HG03280 (cell line): ENCODE measurements at regions not wholly inside any gene's neighbourhood (a gene's known extent, or its start where the extent isn't known, plus 50 kb on each side); places are given as distances from the start of the nearest gene placed in this dataset.
"Not testable (repeated sequence)": the region's sequence is repeated elsewhere in the genome, so short reads cannot be mapped to it uniquely, and the experiment has no call there.

ENCODE experiments used
- ATAC-seq: cut with Tn5 transposase; IDR thresholded peaks from one replicate; pipeline ENCODE4 v1.9.1; 2021; ENCODE audit warnings: mild to moderate bottlenecking, moderate library complexity; ENCODE audit not compliant: unreplicated experiment

DNA sequence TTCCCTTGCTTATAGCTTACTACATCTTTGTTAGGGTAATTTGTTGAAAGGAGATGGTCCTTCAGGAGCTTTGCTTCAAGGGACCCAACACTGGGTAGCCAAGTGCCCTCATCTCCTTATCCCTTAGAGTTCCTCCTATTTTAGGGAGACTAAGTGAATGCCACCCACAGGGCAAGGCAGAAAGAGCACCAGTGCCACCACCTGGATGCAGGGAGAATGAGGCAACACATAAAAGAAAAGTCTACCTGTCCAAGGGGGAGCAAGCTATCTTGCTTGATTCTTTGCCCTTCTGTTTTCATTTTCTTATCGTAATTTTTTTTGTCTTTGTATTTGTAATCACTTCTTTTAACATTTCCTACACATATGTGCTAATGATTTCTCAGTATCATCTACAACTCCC is 205.5 kb downstream of the NPR3 start:
- no peak for ATAC-seq

DNA sequence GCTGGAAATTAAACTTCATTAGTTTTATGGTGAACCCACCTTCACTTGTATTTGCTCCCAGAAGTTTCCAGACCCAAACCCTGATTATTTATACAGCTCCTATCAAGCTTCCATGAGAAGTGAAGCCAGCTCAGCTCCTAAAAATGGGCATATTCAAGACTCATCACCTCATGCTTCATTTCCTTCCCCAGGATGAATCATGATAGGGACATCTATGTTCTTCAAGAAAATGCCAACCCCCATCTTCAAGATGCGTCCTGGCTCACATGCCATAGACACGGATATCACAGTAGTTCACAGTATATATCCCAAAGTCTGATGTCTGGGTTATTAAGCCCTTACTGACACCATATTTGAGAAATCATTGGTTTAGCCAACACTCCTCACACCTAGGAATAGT is 217.6 kb downstream of the NPR3 start:
- no peak for ATAC-seq

DNA sequence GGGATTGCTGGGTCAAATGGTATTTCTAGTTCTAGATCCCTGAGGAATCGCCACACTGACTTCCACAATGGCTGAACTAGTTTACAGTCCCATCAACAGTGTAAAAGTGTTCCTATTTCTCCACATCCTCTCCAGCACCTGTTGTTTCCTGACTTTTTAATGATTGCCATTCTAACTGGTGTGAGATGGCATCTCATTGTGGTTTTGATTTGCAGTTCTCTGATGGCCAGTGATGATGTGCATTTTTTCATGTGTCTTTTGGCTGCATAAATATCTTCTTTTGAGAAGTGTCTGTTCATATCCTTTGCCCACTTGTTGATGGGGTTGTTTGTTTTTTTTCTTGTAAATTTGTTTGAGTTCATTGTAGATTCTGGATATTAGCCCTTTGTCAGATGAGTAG is 220.3 kb downstream of the NPR3 start:
- not testable (repeated sequence) for ATAC-seq

DNA sequence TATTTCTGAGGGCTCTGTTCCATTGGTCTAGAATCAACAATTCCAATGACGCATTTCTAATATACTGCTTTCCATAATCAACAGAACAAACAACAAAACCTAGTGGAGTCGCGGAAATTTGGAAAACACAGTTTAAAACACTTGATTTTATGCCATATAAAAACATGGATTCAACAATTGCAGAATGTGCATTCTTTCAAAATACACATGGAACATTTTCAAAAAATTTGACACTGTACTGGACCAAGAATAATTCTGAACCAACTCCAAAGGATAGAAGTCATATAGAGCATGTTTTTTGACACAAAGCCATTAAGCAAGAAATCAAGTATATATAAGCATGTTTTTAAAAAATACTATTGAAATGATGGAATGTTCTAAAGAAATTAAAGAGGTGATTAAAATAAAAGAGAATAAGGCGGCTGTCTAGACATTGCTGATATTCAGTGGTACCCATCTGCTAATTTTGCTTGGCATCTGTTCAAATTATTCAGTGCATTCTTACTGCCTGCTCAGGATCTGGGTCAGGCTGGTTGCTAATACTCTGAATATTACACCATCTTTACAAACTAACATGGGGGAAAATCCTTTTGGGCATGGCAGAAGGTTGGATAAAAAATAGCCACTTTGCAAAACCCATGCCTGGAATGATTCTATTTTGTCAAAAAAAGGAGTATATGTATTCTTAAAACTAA is 221.3 kb downstream of the NPR3 start:
- ATAC-seq: no peak

DNA sequence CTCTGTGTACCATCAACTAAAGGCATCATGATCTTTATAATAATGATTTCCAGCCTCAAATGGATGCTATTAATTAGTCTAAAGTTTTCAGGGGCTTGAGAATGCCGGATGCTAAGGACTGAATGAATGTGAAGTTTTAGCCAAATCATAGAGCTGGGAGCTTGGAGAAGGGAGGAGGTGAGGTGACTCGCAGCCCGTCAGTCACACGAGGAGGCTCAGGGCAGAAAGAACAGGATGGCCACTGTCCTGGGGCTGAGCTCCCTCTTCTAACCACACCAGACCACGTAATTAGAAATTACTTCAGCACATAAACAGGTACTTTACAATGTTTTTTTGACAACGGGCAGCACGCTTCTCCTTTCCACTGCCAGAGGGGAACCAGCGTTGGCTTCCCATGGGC is 222.6 kb downstream of the NPR3 start:
- ATAC-seq: no peak

DNA sequence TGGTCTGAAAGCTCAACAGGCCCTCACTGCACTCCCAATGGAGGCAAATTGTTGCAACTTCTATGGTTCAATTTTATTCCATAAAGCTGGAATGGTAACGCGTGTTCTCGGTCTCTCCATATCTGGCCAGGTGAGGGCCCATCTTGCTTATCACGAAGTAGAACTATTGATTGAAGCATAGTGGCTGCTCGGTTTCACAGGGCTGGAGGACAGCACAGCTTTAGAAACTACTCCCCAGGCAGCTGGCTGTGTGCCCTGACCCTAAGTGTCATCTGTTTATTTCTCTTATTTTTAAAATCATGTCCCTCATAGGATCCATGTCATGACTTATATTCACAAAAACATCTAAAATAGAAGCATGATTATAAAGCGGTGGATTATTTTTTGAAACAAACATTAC is 223.4 kb downstream of the NPR3 start:
- no peak for ATAC-seq

DNA sequence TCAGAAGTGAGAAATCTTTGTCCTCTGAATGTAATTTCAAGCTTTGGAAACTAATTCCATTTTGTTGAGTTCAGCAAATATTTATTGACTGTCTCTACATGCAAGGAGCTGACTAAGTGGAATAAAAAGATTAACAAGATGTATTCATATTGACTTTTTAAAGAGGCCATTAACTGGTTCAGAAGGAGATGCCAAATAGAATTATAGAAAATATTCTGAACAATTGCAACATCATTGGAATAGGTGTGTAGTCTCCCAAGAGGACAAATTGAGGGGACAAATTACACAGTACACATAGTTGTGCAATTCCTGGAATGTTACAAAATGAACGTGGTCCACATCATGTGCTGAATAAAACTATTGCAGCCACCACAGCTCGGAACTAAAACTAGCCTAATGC is 224.2 kb downstream of the NPR3 start:
- ATAC-seq: no peak

DNA sequence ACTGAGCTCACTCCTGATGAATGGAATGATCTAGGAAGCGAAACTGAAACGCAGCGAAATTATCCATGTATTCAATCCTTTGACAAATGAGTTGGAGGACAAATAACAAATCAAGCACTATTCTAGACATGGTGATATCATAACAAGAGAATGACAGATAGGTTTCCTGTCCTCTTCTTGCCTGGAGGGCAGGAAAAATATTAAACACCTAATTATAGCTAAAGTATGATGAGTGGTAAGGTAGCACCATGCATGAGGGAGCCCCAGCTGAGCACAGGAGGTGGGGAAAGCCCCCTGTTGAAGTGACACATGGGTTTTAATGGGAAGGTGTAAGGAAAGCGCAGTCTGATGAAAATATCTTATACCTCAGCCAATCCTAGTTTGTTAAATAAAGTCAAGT is 225.2 kb downstream of the NPR3 start:
- no peak for ATAC-seq

DNA sequence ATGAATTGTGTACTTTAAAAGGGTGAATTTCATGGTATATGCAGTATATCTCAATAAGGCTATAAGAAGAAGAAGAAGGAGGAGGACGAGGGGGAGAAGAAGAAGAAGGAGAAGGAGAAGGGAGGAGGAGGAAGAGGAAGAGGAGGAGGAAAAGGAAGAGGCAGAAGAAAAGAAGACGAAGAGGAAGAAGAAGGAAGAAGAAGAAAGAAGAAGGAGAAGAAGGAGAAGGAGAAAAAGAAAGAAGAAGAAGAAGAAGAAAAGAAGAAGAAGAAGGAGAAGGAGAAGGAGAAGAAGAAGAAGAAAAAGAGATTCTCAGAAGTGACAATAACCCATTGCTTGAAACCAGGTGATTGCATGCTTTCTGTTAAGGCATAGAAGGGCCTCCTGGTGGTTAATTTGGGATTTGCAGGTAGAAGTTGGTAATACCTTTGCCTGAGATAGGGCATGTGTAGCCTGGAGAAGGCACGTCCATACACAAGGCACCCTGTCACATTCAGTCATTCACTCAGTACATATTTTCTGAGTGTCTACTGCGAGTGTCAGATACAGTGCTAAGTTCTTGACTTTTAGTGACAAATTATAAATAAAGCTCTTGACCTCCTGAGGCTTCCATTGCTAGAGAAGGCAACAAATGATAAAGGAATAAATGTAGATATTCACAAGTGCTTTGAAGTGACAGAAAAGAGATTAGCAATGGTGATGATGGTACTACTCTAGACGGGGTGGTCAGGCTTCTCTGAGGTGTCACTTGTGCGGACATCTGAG is 231.3 kb downstream of the NPR3 start:
- ATAC-seq: peak; percentile 88

DNA sequence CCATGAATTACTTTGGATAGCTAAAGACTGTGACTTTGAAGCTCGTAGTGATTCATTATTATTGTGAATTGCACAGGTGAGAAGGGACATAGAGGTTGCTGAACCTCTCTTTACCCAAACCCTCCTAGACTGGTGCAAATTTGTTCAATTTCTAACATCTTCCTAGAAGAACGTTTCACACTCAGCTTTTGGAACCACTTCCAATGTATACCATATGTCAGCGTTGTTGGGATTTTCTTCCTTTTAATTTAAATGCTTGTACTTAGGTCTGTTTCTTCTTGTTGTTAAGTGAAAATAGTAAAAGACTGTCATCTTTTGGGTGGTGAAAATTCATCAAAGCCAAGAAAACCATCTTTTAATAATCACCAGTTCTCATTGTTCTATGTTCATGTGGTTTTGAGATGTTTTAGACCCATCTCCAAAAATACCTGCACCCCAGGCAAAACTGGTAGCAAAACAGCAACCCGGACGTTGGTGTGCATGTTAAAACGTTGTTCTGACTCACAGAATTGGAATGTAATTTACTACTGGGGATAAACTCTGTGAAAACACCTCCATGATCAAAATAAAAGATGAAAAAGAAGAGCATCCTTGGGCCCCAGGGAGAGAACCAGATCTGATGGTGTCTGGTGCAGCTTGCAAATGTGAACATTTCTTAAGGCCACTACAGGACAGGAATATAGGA is 238.3 kb downstream of the NPR3 start:
- no peak for ATAC-seq

DNA sequence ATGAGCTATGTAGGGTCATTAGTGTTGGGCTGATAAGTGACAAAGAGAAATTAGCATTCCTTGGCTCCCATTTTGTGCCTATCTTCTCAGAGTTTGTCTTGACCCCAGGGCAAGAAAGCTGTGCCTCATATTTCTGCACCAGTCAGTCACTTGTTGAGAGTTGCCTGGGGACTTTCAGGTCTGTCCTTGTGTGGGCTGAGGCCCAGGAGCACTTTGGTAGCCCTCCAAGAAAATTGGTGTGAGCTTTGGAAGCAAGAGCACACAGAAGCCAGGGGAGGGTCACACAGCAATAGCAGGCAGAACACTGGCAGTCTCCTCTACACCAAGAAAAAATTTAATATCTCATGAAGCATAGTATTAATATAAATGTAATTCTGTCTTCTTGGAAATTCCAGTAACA is 239.9 kb downstream of the NPR3 start:
- ATAC-seq: no peak

DNA sequence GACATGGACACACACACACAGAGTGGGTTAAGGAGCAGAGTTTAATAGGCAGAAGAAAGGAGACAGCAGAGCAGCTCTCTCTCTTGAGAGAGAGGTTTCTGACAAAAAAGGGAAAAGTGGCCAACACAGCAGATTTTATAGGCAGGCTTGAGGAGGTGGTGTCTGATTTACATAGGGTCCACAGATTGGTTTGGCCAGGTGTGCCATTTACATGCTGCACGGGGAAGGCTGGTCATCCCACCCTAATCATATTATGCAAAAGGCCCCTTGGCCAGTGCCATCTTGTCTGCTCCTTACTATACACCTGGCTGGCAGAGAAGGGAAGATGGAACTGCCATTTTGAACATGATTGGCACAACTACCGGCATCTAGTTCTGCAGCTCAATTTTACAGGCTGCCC is 240.8 kb downstream of the NPR3 start:
- no peak for ATAC-seq

DNA sequence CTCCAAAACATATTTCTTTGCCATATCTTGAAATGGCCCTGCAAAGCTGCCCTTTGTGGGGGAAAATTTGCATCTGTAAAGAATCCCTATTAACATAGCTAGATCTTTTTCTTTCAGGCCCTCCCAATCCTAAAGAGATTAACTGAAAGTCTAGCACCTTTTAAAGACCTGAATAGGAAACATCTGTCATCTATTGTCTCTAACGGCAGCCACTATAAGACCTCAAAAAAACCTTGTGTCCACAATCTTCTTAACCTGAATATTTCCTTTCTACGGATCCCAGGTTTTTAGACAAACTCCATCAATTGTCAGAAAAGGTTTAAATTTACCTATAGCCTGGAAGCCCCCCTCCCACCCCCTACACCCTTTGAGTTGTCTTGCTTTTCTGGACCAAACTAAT is 241.3 kb downstream of the NPR3 start:
- not testable (repeated sequence) for ATAC-seq

DNA sequence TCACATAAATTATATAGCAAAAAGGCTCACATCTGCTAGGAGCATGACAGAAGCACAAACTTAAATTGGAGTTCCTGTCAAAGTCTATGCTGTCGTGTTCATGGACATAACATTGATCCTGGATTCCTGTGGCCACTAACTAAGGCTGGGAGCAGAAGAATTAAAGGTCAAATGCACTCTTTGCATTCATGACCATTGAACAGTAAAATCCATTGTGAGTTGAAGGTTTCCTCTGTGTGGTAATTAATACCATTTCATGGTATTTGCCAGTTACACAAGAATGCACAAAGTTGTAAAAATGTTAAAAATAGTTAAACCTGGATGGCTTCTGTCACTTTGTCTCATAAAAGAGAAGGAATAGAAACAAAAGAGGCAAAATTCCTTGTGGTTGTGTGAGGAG is 242.6 kb downstream of the NPR3 start:
- no peak for ATAC-seq

DNA sequence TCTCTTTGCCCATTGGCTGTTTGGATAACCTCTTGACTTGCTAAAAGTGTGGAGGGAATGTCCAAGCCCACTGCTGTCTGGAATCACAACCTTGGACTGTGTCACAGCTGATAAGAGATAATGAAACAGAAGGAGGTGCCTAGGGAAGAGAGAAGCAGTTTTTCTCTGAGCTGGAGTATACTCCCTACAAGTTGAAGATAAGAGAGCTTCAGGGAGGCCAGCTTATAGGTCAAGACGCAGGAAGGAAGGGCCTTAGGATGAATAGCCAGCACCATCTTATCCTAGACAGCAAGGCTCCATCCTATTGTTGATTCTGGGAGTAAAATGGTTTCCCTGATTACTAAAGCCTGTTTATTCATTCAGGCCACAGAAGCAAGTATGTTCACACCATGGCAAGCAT is 244.7 kb downstream of the NPR3 start:
- no peak for ATAC-seq

DNA sequence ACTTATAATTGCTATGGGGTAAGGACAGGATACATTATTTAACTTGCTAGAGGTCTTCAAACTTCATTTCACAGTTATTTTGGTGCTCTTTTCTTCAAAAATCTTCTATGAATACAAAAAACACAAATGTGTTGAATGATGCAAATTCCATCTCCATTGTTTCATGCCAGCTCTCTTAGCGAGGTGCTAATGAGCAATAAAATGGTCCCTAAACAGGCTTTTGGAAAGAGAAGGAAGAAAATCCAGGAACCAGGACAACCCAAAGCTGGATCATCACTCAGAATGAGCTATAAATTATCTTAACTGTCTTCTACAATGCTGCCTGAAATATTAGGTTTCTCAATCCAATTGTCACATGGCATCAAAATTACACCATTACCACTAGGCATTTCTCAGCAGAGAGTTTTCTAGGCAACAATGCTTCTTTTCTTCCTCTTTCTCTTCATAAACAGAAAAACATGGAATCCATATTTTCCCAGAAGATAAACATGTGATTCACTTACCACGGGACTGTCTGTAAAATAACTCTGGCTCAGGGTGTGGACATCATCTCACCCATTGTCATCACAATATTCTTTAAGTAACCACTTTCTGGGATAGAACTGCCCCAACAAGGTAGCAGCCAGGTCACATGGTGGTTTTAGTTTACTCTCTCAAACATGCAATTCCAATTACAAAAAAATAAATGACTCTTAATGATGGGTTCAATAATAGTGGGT is 249.4 kb downstream of the NPR3 start:
- no peak for ATAC-seq

DNA sequence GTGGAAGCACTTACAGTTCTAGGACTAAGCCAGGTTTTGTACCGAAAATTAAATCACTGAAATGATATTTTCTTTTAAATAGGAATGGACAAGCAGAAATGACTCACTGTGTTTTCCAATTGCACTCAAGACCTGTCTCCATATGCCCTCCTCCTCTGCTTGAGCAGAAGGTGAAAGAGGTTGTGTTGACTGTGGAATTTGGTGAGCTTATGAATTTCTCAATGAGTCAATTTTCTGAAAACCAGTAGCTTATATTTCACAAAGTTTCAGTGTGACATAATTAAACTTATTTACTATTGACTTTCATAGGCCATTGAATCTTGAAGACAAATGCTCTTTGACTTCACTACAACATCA is 249.9 kb downstream of the NPR3 start:
- no peak for ATAC-seq

DNA sequence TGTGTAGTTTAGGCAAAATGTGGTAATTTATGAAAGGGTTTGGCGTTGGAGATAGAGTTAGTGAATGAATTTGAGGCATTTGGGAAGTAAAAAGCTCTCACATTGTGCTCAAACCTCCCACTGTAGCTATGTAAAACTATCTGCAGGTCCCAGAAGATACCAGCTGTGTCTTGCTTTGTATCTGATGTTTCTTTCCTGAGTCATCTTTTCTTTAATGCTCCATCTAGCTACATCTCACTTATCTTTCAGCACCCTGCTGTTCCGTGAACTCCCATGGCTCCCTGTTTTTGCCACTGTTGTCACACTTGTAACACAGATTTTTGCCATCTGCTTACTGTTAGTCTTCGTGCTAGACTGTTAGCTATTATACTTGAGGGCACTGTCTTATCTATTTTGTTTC is 253.1 kb downstream of the NPR3 start:
- no peak for ATAC-seq

DNA sequence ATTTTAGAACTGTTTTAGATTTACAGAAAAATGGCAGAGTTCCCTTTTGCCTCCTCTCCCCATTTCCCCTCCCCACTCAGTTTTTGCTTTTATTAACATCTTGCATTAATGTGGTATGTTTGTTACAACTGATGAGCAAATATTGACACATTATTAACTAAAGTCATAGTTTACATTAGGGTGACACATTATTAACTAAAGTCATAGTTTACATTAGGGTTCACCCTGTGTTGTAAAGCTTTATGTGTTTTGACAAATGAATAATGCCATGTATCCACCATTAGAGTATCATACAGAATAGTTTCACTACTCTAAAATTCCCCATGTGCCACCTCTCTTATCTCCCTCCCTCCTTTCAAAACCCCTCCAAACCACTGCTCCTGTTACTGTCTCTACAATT is 262.5 kb downstream of the NPR3 start:
- no peak for ATAC-seq

DNA sequence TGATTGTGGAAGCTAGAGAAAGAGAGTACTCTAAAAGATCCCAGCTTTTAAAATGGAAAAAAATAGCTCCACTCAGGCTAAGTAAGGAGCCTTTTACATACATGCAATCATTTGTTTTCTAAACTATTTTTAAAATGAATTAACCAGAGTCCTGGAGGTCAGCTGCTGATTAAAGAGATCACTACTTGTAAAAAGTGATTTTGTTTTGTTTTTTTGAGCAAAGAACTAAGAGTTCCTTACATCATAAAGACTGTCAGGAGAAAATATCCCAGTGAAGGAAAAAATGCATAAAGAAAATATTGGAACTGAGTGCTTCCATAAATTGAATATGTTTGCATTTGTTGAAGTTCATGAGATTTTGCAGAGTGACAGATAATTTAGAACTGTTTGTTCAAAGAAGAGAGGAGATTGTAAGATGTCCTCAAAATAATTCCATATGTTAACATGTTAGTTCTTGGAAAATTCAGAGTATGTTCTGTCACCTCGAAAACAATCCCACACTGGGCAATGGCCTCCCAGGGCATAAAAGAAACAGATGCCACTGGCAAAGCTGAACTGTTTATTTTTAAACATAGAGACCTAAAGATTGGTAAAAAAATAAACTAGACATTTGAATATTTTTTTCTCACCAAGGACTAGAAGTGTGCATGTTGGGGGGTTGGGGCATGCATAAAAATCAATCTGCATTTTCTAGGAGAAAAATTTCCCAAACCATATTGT is 264.7 kb downstream of the NPR3 start:
- no peak for ATAC-seq

DNA sequence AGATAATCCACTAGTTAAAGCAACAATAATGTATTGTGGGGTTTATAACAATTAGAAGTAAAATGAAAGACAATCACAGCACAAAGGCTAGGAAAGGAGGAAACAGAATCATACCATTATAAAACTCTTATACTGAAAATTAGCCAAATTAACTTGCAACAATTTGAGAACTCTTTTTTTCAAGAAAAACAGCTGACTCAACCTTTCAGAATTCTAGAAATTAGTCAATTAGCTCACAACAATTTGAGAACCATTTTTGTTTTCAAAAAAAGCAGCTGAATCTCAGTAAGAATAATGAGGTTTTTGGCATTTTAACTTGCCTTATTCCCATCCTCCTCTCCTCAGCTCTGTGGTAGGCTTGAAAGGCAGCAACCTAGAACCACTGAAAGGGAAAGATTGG is 269.9 kb downstream of the NPR3 start:
- ATAC-seq: no peak
